ENCODE measurements at regions not wholly inside any gene's neighbourhood (a gene's known extent, or its start where the extent isn't known, plus 50 kb on each side); places are given as distances from the start of the nearest gene placed in this dataset.

- no peaks in the 10 kb centered on the region for H3K36me3 ChIP-seq
- peaks cover 5% of the 10 kb centered on the region for H3K36me3 Mint-ChIP-seq
- no peaks in the 10 kb centered on the region for H3K27me3 ChIP-seq
- no peak for TF ChIP-seq EZH2phosphoT487 (IDR thresholded peaks at IDR 0.05)
- TF ChIP-seq CTCF (IDR thresholded peaks at IDR 0.05) = no peak
- TF ChIP-seq EZH2 (IDR thresholded peaks at IDR 0.05) = no peak
- H3K4me2 ChIP-seq = no peak overlapping the region
- H3K27me3 Mint-ChIP-seq (ENCODE audit: insufficient read depth, low read depth) = no peaks in the 10 kb centered on the region
- no peak for DNase-seq (ENCODE audit: low spot score)
- H3K9ac ChIP-seq = no peak overlapping the region
- H3K79me2 ChIP-seq (ENCODE audit: low read depth) = no peaks in the 10 kb centered on the region
- H3K4me1 ChIP-seq = no peaks in the 10 kb centered on the region
- no peak overlapping the region for H3K27ac ChIP-seq
- no peak overlapping the region for H2AFZ ChIP-seq (replicated peaks)
- no peak overlapping the region for H3K4me3 ChIP-seq
- H3K4me1 Mint-ChIP-seq = no peaks in the 10 kb centered on the region
- H3K9me3 ChIP-seq (ENCODE audit: low read depth) = no peaks in the 10 kb centered on the region
- H3K9me3 Mint-ChIP-seq = peaks cover 12% of the 10 kb centered on the region
- H4K20me1 ChIP-seq (ENCODE audit: low read depth) = no peaks in the 10 kb centered on the region
- no peak overlapping the region for H3K4me3 Mint-ChIP-seq
- no peak overlapping the region for H3K27ac Mint-ChIP-seq
- H3F3A ChIP-seq (ENCODE audit: low read depth) = no peaks in the 10 kb centered on the region
Observed at GRCh38 chrX:76918033-76918432, 490.5 kb downstream of the MAGEE1 start.

- H3K4me2 ChIP-seq = no peak overlapping the region
Observed at GRCh38 chrX:76919761-76920160, 492.3 kb downstream of the MAGEE1 start.

GRCh38 chrX:76920607-76921006 lies 493.1 kb downstream of the MAGEE1 start:
- no peaks in the 10 kb centered on the region for H3K36me3 Mint-ChIP-seq
- Histone ChIP-seq H3K4me2 (no peak overlapping the region), H3K27me3 (no peaks in the 10 kb centered on the region), H3K9ac (no peak overlapping the region), H3K4me1 (no peaks in the 10 kb centered on the region), H3K4me3 (no peak overlapping the region), H3K79me2 (ENCODE audit: low read depth) (no peaks in the 10 kb centered on the region), H3F3A (ENCODE audit: low read depth) (no peaks in the 10 kb centered on the region), H3K36me3 (no peaks in the 10 kb centered on the region), H3K27ac (no peak overlapping the region), H4K20me1 (ENCODE audit: low read depth) (no peaks in the 10 kb centered on the region), H2AFZ (replicated peaks) (no peak overlapping the region), H3K9me3 (ENCODE audit: low read depth) (no peaks in the 10 kb centered on the region)
- H3K9me3 Mint-ChIP-seq = peaks cover 12% of the 10 kb centered on the region
- no peaks in the 10 kb centered on the region for H3K4me1 Mint-ChIP-seq
- H3K4me3 Mint-ChIP-seq = no peak overlapping the region
- H3K27ac Mint-ChIP-seq = no peak overlapping the region
- TF ChIP-seq EZH2phosphoT487 (IDR thresholded peaks at IDR 0.05) (no peak), EZH2 (IDR thresholded peaks at IDR 0.05) (no peak), CTCF (IDR thresholded peaks at IDR 0.05) (no peak)
- H3K27me3 Mint-ChIP-seq (ENCODE audit: insufficient read depth, low read depth) = peaks cover 2% of the 10 kb centered on the region
- DNase-seq (ENCODE audit: low spot score) = no peak

More at GRCh38 chrX:76919761-76920160, 492.3 kb downstream of the MAGEE1 start:
- Histone ChIP-seq H2AFZ (replicated peaks) (no peak overlapping the region), H3K4me3 (no peak overlapping the region), H4K20me1 (ENCODE audit: low read depth) (no peaks in the 10 kb centered on the region), H3K27me3 (no peaks in the 10 kb centered on the region), H3K27ac (no peak overlapping the region), H3F3A (ENCODE audit: low read depth) (no peaks in the 10 kb centered on the region), H3K4me1 (no peaks in the 10 kb centered on the region), H3K79me2 (ENCODE audit: low read depth) (no peaks in the 10 kb centered on the region), H3K36me3 (no peaks in the 10 kb centered on the region), H3K9me3 (ENCODE audit: low read depth) (no peaks in the 10 kb centered on the region), H3K9ac (no peak overlapping the region)
- Mint-ChIP-seq H3K27ac (no peak overlapping the region), H3K9me3 (peaks cover 9% of the 10 kb centered on the region), H3K4me3 (no peak overlapping the region), H3K36me3 (no peaks in the 10 kb centered on the region), H3K4me1 (no peaks in the 10 kb centered on the region), H3K27me3 (ENCODE audit: insufficient read depth, low read depth) (peaks cover 2% of the 10 kb centered on the region)
- DNase-seq (ENCODE audit: low spot score) = no peak
- TF ChIP-seq EZH2 (IDR thresholded peaks at IDR 0.05) (no peak), CTCF (IDR thresholded peaks at IDR 0.05) (no peak), EZH2phosphoT487 (IDR thresholded peaks at IDR 0.05) (no peak)
